ENCODE measurements at regions not wholly inside any gene's neighbourhood (a gene's known extent, or its start where the extent isn't known, plus 50 kb on each side); places are given as distances from the start of the nearest gene placed in this dataset.

DNA sequence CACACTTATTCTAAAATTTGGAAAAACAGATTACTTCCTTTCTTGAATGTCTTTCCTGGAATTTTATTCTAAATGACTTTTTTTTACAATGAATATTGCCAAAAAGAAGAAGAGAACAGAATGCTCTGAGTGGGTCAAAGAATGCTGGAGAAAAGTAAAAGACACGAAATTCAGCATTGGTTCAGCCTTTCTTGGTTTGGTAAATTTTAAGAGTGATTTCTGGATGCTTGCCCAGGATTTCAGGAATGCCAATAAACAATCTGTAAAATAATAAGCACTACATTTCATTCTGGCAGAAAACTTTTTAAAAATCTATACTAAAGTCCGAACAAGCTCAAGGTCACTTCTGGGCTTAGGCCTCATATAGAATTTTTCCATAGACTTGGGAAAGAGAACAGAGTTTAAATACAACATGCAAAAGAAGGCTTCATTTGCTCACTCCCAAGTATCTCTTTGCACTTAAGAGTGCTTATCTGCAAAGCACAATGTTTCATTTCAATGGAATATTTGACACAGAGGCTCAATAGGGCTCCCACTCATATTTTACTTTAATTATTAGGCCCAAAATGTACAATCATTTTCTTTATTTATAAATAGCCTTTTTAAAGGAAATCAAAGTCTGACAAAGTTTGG is 359.5 kb upstream of the ANKRD30A start:
- H3K4me3 ChIP-seq (IDR thresholded peaks at IDR 0.05; ENCODE audit: insufficient read depth, low read depth, low read length), result no peak overlapping the region
- H3K79me2 ChIP-seq (ENCODE audit: insufficient read depth, low read depth), result no peaks in the 10 kb centered on the region
- no peak overlapping the region for H2AFZ ChIP-seq (ENCODE audit: low read depth)
- no peaks in the 10 kb centered on the region for H3K4me1 ChIP-seq (ENCODE audit: low read depth, poor library complexity, severe bottlenecking)
- no peak overlapping the region for H3K9ac ChIP-seq
- TF ChIP-seq, protein P1, sequence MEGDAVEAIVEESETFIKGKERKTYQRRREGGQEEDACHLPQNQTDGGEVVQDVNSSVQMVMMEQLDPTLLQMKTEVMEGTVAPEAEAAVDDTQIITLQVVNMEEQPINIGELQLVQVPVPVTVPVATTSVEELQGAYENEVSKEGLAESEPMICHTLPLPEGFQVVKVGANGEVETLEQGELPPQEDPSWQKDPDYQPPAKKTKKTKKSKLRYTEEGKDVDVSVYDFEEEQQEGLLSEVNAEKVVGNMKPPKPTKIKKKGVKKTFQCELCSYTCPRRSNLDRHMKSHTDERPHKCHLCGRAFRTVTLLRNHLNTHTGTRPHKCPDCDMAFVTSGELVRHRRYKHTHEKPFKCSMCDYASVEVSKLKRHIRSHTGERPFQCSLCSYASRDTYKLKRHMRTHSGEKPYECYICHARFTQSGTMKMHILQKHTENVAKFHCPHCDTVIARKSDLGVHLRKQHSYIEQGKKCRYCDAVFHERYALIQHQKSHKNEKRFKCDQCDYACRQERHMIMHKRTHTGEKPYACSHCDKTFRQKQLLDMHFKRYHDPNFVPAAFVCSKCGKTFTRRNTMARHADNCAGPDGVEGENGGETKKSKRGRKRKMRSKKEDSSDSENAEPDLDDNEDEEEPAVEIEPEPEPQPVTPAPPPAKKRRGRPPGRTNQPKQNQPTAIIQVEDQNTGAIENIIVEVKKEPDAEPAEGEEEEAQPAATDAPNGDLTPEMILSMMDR (conservative IDR thresholded peaks at IDR 0.05; ENCODE audit: low read depth, low read length), result no peak
- no peaks in the 10 kb centered on the region for H3K27me3 ChIP-seq (ENCODE audit: insufficient read depth, low read depth)
- no peak overlapping the region for H3K4me2 ChIP-seq
- H3K36me3 ChIP-seq (ENCODE audit: insufficient read depth), result no peaks in the 10 kb centered on the region
- H4K20me1 ChIP-seq (ENCODE audit: insufficient read depth), result no peaks in the 10 kb centered on the region
- H3K27ac ChIP-seq, result no peak overlapping the region

DNA sequence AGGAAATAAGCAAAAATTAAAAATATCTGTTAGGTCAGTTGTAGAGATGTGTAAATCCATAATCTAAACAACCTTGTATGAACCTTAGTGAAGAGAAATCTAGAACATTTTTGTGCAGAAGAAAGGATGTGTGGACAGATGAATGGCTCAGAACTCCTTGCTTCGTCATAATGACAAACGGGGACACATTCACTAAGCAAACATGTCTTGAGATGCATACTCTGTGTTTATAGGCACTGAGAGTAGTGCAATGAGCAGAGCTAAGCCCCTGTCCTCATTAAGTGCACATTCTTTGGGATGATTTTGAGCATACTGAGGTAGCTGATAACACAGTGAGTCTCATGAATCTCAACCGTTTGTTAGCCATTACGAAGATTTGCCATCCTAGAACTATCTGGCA is 360.6 kb upstream of the ANKRD30A start:
- H3K9ac ChIP-seq, result no peak overlapping the region
- no peaks in the 10 kb centered on the region for H4K20me1 ChIP-seq (ENCODE audit: insufficient read depth)
- no peak overlapping the region for H3K4me2 ChIP-seq
- no peaks in the 10 kb centered on the region for H3K79me2 ChIP-seq (ENCODE audit: insufficient read depth, low read depth)
- TF ChIP-seq, protein P1 (conservative IDR thresholded peaks at IDR 0.05; ENCODE audit: low read depth, low read length), result no peak
- H3K4me3 ChIP-seq (IDR thresholded peaks at IDR 0.05; ENCODE audit: insufficient read depth, low read depth, low read length), result no peak overlapping the region
- H3K27me3 ChIP-seq (ENCODE audit: insufficient read depth, low read depth), result no peaks in the 10 kb centered on the region
- no peak overlapping the region for H3K27ac ChIP-seq
- no peak overlapping the region for H2AFZ ChIP-seq (ENCODE audit: low read depth)
- H3K36me3 ChIP-seq (ENCODE audit: insufficient read depth), result no peaks in the 10 kb centered on the region
- H3K4me1 ChIP-seq (ENCODE audit: low read depth, poor library complexity, severe bottlenecking), result no peaks in the 10 kb centered on the region

DNA sequence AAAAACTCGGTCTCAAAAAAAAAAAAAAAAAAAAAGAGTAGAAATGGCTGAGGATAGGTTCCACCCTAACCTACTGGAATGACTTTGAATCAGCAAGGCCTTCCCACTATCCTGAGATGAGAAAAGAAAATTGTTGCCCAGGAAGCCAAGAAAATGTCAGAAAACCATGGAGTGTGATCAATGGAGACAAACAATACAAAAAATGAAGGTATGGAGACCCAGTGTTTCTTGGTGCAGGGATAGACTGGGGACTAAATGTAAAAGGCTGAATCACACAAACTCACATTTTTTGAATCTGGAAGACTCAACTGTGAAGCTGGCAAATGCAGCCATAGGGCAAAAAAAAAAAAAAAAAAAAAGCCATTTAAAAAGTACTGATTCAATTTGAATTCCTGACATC is 364.3 kb upstream of the ANKRD30A start:
- Histone ChIP-seq H4K20me1 (ENCODE audit: insufficient read depth) (no peaks in the 10 kb centered on the region), H3K27me3 (ENCODE audit: insufficient read depth, low read depth) (no peaks in the 10 kb centered on the region), H3K27ac (no peak overlapping the region), H3K79me2 (ENCODE audit: insufficient read depth, low read depth) (no peaks in the 10 kb centered on the region), H3K4me1 (ENCODE audit: low read depth, poor library complexity, severe bottlenecking) (no peaks in the 10 kb centered on the region), H3K4me2 (no peak overlapping the region), H3K9ac (no peak overlapping the region), H2AFZ (ENCODE audit: low read depth) (no peak overlapping the region), H3K36me3 (ENCODE audit: insufficient read depth) (no peaks in the 10 kb centered on the region), H3K4me3 (IDR thresholded peaks at IDR 0.05; ENCODE audit: insufficient read depth, low read depth, low read length) (no peak overlapping the region)
- TF ChIP-seq, protein P1 (conservative IDR thresholded peaks at IDR 0.05; ENCODE audit: low read depth, low read length), result no peak

DNA sequence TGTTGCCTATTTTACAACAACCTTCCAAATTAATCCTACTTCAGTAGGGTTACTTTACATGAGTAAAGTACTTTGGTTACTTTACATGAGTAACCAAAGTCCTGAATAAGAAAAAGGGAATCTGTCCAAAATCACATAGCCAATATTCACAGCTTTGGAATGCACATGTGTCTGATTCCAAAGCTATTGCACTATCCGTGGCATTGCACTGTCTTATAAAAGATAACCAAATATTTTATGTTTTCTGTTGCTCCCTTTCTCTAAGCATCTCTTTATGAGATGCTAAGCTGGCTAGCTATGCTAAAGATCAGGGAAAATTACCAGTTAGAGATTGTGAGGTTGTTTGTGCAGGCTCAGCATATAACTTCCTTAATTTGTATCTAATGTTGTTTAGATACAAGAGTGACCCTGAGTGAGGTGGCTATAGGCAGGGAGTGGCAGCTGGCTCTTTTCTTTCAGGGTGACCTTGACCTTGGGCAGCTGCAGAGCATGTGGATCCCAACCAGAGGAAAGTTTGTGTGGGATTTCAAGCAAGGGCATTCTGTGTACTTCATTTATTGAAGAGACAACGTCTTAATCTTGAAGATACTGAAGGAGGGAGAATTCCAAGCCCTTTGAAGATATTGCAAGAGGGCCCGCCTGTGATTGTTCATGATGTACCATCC is 366.1 kb upstream of the ANKRD30A start:
- H2AFZ ChIP-seq (ENCODE audit: low read depth), result no peak overlapping the region
- no peaks in the 10 kb centered on the region for H3K4me1 ChIP-seq (ENCODE audit: low read depth, poor library complexity, severe bottlenecking)
- H3K4me3 ChIP-seq (IDR thresholded peaks at IDR 0.05; ENCODE audit: insufficient read depth, low read depth, low read length), result no peak overlapping the region
- H3K4me2 ChIP-seq, result no peak overlapping the region
- H3K9ac ChIP-seq, result no peak overlapping the region
- TF ChIP-seq, protein P1 (conservative IDR thresholded peaks at IDR 0.05; ENCODE audit: low read depth, low read length), result no peak
- H4K20me1 ChIP-seq (ENCODE audit: insufficient read depth), result no peaks in the 10 kb centered on the region
- H3K27ac ChIP-seq, result no peak overlapping the region
- no peaks in the 10 kb centered on the region for H3K36me3 ChIP-seq (ENCODE audit: insufficient read depth)
- no peaks in the 10 kb centered on the region for H3K27me3 ChIP-seq (ENCODE audit: insufficient read depth, low read depth)
- no peaks in the 10 kb centered on the region for H3K79me2 ChIP-seq (ENCODE audit: insufficient read depth, low read depth)

All from KMS-11 (cell line).